A204.1 (cell line): ENCODE measurements at regions not wholly inside any gene's neighbourhood (a gene's known extent, or its start where the extent isn't known, plus 50 kb on each side); places are given as distances from the start of the nearest gene placed in this dataset.
"Not testable (repeated sequence)": the region's sequence is repeated elsewhere in the genome, so short reads cannot be mapped to it uniquely, and the experiment has no call there.

Experiments
- FAIRE-seq: peaks from 2 replicates; lab custom pipeline; 2012; peaks lifted over from hg19 to GRCh38; lab: Jason Lieb, UNC

- no peak for FAIRE-seq
Observed at GRCh38 chr11:21723678-21724077, 469.2 kb upstream of the ANO5 start.

- FAIRE-seq = no peak
Observed at GRCh38 chr11:21727102-21727501, 465.8 kb upstream of the ANO5 start.

GRCh38 chr11:21736404-21736803 lies 456.5 kb upstream of the ANO5 start:
- FAIRE-seq = no peak

GRCh38 chr11:21752475-21753243 lies 440.2 kb upstream of the ANO5 start:
- not testable (repeated sequence) for FAIRE-seq

- not testable (repeated sequence) for FAIRE-seq
Observed at GRCh38 chr11:21753244-21753767, 439.6 kb upstream of the ANO5 start.

GRCh38 chr11:21761000-21761399 lies 431.9 kb upstream of the ANO5 start:
- FAIRE-seq = no peak

- FAIRE-seq = no peak
Observed at GRCh38 chr11:21768388-21768787, 424.5 kb upstream of the ANO5 start.

GRCh38 chr11:21769188-21769587 lies 423.7 kb upstream of the ANO5 start:
- no peak for FAIRE-seq

- no peak for FAIRE-seq
Observed at GRCh38 chr11:21771097-21771496, 421.8 kb upstream of the ANO5 start.

- no peak for FAIRE-seq
Observed at GRCh38 chr11:21774212-21774611, 418.7 kb upstream of the ANO5 start.

GRCh38 chr11:21775911-21776310 lies 417.0 kb upstream of the ANO5 start:
- FAIRE-seq = no peak

- no peak for FAIRE-seq
Observed at GRCh38 chr11:21783954-21784353, 408.9 kb upstream of the ANO5 start.

GRCh38 chr11:21785351-21785750 lies 407.5 kb upstream of the ANO5 start:
- FAIRE-seq = no peak

- no peak for FAIRE-seq
Observed at GRCh38 chr11:21794306-21794705, 398.6 kb upstream of the ANO5 start.

GRCh38 chr11:21798216-21798615 lies 394.7 kb upstream of the ANO5 start:
- FAIRE-seq = no peak

GRCh38 chr11:21804523-21804922 lies 388.4 kb upstream of the ANO5 start:
- not testable (repeated sequence) for FAIRE-seq

GRCh38 chr11:21806508-21806907 lies 386.4 kb upstream of the ANO5 start:
- FAIRE-seq = no peak

GRCh38 chr11:21806947-21807346 lies 385.9 kb upstream of the ANO5 start:
- no peak for FAIRE-seq

- no peak for FAIRE-seq
Observed at GRCh38 chr11:21807350-21807749, 385.5 kb upstream of the ANO5 start.

- no peak for FAIRE-seq
Observed at GRCh38 chr11:21810650-21811049, 382.2 kb upstream of the ANO5 start.

GRCh38 chr11:21811572-21811971 lies 381.3 kb upstream of the ANO5 start:
- FAIRE-seq = no peak

- FAIRE-seq = no peak
Observed at GRCh38 chr11:21814169-21814568, 378.7 kb upstream of the ANO5 start.

GRCh38 chr11:21817696-21818095 lies 375.2 kb upstream of the ANO5 start:
- FAIRE-seq = no peak

- no peak for FAIRE-seq
Observed at GRCh38 chr11:21820176-21820575, 372.7 kb upstream of the ANO5 start.
